GM19372 (cell line): ENCODE measurements at regions not wholly inside any gene's neighbourhood (a gene's known extent, or its start where the extent isn't known, plus 50 kb on each side); places are given as distances from the start of the nearest gene placed in this dataset.

Experiments used
- ATAC-seq: cut with Tn5 transposase; IDR thresholded peaks from one replicate; pipeline ENCODE4 v1.9.1; 2021; ENCODE audit warnings: mild to moderate bottlenecking, low read depth, moderate library complexity; ENCODE audit not compliant: unreplicated experiment

- ATAC-seq = no peak
Measured at GRCh38 chr13:99624936-99625540, 123.8 kb downstream of the TM9SF2 start.

GRCh38 chr13:99620806-99621205, 119.5 kb downstream of the TM9SF2 start:
- ATAC-seq = no peak

- ATAC-seq = no peak
Measured at GRCh38 chr13:99619207-99619606, 117.9 kb downstream of the TM9SF2 start.

DNA sequence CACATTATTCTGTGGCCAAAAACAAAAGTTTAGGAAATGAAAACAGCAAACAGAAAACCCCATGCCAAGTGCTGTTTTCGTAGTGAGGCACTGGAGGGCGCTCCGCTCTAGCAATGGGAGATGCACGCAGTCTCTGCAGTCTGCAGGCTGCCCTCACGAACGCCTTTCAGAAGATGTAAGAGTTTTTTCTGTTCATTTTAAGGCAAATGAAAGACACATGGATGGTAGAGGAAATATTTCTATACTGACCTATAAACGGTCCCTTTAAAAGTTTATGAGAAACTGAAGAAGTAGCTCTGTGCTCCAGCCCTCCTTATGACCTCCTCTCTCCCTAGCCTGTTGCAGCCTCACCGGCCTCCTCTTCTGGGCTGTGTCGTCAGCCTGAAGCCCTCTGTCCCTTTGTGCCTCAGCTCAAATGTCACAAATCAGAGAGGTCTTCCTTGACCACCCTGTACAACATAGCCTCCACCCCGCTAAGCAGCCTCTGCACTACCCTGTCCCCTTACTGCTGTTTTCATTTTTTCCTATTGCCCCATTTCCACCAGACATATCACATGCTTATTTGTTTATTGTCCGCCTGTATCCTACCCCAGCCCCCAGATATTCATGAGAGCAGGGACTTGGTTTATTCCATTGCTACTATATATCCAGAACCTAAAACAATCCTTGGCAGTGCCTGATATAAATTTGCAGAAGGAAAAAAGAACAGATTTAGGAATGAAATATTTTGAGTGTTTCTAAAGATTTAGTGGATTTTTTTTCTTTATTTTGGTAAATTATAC, 116.4 kb downstream of the TM9SF2 start:
- ATAC-seq = no peak

GRCh38 chr13:99614465-99614885, 113.2 kb downstream of the TM9SF2 start:
- peak; percentile 65 for ATAC-seq
